Hepatocyte (in vitro differentiated cells): ENCODE measurements at regions not wholly inside any gene's neighbourhood (a gene's known extent, or its start where the extent isn't known, plus 50 kb on each side); places are given as distances from the start of the nearest gene placed in this dataset.

ENCODE experiments used
- EZH2 ChIP-seq: fragments of 200-600 bp; sonication (generic); IDR thresholded peaks from 2 replicates; pipeline ENCODE4 v1.6.1; 2016; ENCODE audit warnings: antibody characterized with exemption, mild to moderate bottlenecking, borderline replicate concordance
- EZH2phosphoT487 ChIP-seq: fragments of 200-600 bp; sonication (generic); IDR thresholded peaks from one replicate; pipeline ENCODE4 v1.6.1; 2018; ENCODE audit warnings: antibody characterized with exemption, mild to moderate bottlenecking, low read depth, moderate library complexity; ENCODE audit not compliant: unreplicated experiment, severe bottlenecking
- TF ChIP-seq, protein P1 (sequence below): fragments of 200-600 bp; sonication (generic); IDR thresholded peaks from 2 replicates; pipeline ENCODE4 v1.5.1; 2016; ENCODE audit warnings: antibody characterized with exemption, mild to moderate bottlenecking; ENCODE audit not compliant: poor library complexity

DNA sequence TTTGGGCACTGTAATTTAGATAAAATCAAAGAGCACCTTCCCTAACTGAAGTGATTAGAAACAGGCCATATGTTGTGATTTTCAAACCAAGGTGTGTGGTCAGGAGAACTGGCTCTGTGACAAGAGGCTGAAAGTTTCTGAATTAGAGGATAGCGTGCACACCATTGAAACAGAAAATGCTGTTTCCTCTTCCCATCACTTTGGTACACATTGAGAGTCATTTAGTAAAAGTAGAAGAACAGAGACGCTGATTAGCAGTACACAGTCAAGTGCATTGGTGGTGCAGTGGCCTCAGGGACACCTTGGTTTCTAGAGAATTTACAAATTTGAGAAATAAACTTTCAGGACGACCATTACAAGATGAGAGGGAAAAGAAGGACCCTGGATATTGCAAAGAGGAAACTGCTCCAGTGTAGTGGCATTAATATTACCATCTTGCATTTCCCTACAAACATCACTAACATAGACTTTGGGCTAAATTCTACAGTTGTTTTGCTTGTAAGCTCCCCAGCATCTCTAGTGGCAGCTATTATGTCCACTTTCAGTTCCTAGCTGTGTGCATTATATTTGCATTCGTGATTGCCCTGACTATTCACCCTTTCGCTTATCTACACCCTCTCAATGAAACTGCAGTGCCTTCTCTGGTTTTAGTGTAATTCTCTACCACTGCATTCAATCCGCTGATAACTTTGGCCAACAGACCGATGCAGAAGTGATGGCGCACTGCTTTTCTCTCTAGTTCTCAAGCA is 728.1 kb upstream of the GRM7 start:
- TF ChIP-seq, protein P1, sequence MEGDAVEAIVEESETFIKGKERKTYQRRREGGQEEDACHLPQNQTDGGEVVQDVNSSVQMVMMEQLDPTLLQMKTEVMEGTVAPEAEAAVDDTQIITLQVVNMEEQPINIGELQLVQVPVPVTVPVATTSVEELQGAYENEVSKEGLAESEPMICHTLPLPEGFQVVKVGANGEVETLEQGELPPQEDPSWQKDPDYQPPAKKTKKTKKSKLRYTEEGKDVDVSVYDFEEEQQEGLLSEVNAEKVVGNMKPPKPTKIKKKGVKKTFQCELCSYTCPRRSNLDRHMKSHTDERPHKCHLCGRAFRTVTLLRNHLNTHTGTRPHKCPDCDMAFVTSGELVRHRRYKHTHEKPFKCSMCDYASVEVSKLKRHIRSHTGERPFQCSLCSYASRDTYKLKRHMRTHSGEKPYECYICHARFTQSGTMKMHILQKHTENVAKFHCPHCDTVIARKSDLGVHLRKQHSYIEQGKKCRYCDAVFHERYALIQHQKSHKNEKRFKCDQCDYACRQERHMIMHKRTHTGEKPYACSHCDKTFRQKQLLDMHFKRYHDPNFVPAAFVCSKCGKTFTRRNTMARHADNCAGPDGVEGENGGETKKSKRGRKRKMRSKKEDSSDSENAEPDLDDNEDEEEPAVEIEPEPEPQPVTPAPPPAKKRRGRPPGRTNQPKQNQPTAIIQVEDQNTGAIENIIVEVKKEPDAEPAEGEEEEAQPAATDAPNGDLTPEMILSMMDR: no peak
- TF ChIP-seq EZH2 (no peak), EZH2phosphoT487 (no peak)
